Rectal smooth muscle tissue (tissue), 1 donor: ENCODE measurements at regions not wholly inside any gene's neighbourhood (a gene's known extent, or its start where the extent isn't known, plus 50 kb on each side); places are given as distances from the start of the nearest gene placed in this dataset.
"Not testable (repeated sequence)": the region's sequence is repeated elsewhere in the genome, so short reads cannot be mapped to it uniquely, and the experiment has no call there.

Experiments used
- H3K27ac ChIP-seq: one replicate; pipeline ENCODE4 v1.7.0; 2013; ENCODE audit warnings: low read depth, low read length, inconsistent platforms
- H3K27me3 ChIP-seq: one replicate; pipeline ENCODE4 v1.7.0; 2013; ENCODE audit warnings: low read length; ENCODE audit not compliant: control insufficient read depth, insufficient read depth
- H3K36me3 ChIP-seq: one replicate; pipeline ENCODE4 v1.7.0; 2013; ENCODE audit warnings: low read length; ENCODE audit not compliant: control insufficient read depth, insufficient read depth
- H3K4me1 ChIP-seq: one replicate; pipeline ENCODE4 v1.7.0; 2013; ENCODE audit warnings: low read length; ENCODE audit not compliant: control insufficient read depth, insufficient read depth
- H3K4me3 ChIP-seq: one replicate; pipeline ENCODE4 v1.7.0; 2013; ENCODE audit warnings: low read length
- H3K9ac ChIP-seq: one replicate; pipeline ENCODE4 v1.7.0; 2013; ENCODE audit warnings: low read length

DNA sequence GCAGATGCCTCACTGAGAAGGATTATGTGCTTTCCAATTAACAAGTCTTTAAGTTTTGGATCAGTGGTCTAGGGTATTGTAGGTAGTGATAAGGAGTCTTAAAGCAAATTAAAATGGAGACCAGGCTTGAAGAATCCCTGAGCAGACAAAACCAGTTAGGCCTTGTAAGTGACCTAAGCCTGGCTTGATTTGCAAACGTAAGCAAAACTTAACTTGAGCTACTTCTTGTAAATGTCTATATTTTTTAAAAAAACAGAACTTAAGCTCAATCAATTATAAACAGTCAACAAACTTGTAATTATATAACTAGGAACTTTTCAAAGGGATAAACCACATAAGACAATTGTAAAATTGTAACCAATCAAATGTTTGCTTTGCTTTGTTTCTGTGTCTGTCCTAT is 72.7 kb upstream of the NALF2 start:
- Histone ChIP-seq H3K27ac (no peak overlapping the region), H3K27me3 (no peaks in the 10 kb centered on the region), H3K36me3 (no peaks in the 10 kb centered on the region), H3K4me1 (no peaks in the 10 kb centered on the region), H3K4me3 (no peak overlapping the region), H3K9ac (no peak overlapping the region)

DNA sequence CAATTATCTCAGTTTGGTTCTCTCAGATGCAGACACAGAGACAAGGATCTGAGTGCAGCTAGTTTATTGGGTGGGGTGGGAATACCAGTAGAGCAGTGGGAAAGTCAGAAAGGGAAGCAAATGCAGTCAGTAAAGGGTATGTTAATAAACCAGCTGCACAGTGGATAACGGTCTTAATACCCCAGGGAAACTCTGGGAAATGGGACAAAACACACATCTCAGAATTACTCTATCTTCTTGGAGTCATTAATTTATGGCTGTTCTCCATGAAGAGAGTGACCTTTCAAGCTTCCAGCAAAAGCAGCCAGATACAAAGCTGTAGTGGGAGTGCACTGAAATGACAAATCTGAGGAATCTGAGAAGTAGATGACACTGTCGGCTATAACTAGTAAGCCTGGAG is 73.3 kb upstream of the NALF2 start:
- no peak overlapping the region for H3K27ac ChIP-seq
- no peaks in the 10 kb centered on the region for H3K27me3 ChIP-seq
- H3K9ac ChIP-seq = no peak overlapping the region
- H3K36me3 ChIP-seq = no peaks in the 10 kb centered on the region
- H3K4me3 ChIP-seq = no peak overlapping the region
- no peaks in the 10 kb centered on the region for H3K4me1 ChIP-seq

GRCh38 chrX:69429339-69430015 is 74.6 kb upstream of the NALF2 start:
- Histone ChIP-seq H3K27ac (no peak overlapping the region), H3K4me1 (no peaks in the 10 kb centered on the region), H3K36me3 (no peaks in the 10 kb centered on the region), H3K9ac (no peak overlapping the region), H3K27me3 (no peaks in the 10 kb centered on the region), H3K4me3 (no peak overlapping the region)

DNA sequence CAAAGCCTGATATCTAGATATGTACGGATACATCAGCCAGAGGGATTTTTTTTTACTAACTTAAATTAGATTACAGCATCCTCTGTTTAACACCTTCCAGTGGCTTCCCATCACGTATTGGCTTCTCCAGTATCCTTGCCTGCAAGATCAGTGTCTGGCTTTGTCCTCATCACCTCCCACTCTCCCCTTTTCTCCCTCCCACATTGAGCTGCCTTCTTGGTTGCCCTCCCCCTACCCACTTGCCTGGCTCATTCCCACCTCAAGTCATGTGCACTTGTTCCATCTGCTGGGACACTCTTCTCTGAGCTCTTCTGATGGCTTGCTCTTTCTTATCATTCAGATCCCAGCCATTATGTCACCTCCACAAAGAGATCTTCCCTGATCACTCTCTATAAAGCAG is 75.9 kb upstream of the NALF2 start:
- no peaks in the 10 kb centered on the region for H3K27me3 ChIP-seq
- H3K4me3 ChIP-seq = no peak overlapping the region
- no peaks in the 10 kb centered on the region for H3K36me3 ChIP-seq
- no peak overlapping the region for H3K27ac ChIP-seq
- H3K9ac ChIP-seq = no peak overlapping the region
- no peaks in the 10 kb centered on the region for H3K4me1 ChIP-seq

GRCh38 chrX:69424910-69425309 is 79.2 kb upstream of the NALF2 start:
- no peaks in the 10 kb centered on the region for H3K36me3 ChIP-seq
- H3K4me3 ChIP-seq = no peak overlapping the region

DNA sequence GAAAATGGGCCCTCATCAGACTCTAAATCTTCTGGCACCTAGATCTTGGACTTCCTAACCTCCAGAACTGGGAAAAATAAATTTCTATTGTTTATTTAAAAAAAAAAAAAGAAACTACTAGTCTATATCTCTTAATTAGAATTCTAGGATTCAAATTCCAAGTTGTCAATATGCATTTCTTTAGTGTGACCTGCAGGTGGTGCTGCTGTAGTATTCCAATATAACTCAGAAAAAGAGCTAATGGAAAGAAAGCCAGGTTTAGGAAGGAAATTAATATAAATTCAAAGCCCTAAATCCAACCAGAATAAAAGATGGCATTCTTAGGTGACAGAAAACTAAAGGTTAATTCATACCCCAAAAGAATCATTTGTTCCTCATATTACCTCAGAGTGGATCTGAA is 80.0 kb upstream of the NALF2 start:
- Histone ChIP-seq H3K27ac (no peak overlapping the region), H3K27me3 (no peaks in the 10 kb centered on the region), H3K36me3 (no peaks in the 10 kb centered on the region), H3K9ac (no peak overlapping the region), H3K4me3 (no peak overlapping the region), H3K4me1 (no peaks in the 10 kb centered on the region)

More at GRCh38 chrX:69424910-69425309, 79.2 kb upstream of the NALF2 start:
- no peaks in the 10 kb centered on the region for H3K27me3 ChIP-seq
- H3K27ac ChIP-seq = no peak overlapping the region
- H3K4me1 ChIP-seq = no peaks in the 10 kb centered on the region
- H3K9ac ChIP-seq = no peak overlapping the region

DNA sequence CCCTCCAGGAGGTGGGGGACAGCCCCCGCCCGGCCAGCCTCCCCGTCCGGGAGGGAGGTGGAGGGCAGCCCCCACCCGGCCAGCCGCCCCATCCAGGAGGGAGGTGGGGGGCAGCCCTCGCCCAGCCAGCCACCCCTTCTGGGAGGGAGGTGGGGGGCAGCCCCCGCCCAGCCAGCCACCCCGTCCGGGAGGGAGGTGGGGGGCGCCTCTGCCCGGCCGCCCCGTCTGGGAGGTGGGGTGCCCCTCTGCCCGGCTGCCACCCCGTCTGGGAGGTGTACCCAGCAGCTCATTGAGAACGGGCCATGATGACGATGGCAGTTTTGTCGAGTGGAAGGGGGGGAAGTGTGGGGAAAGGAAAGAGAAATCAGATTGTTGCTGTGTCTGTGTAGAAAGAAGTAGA is 81.9 kb upstream of the NALF2 start:
- H3K36me3 ChIP-seq, H3K27me3 ChIP-seq, H3K4me3 ChIP-seq, H3K9ac ChIP-seq, H3K27ac ChIP-seq, H3K4me1 ChIP-seq: not testable (repeated sequence)

DNA sequence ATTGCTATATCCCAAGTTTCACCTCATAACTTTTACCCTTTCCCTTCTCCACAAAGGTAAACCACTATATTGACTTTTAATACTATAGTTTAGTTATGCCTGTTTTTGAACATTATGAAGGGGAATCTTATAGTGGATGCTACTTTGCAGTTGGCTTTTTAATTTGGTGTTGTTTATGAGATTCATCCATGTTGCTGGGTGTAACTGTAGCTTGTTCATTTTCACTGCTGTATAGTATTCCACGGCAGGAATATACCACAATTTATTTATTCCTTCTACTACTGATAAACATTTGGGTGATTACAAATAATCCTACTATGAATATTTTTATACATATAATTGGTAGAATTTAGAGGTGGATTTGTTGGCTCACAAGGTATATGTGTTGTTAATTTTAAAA is 88.4 kb upstream of the NALF2 start:
- H3K27ac ChIP-seq = no peak overlapping the region
- H3K36me3 ChIP-seq = no peaks in the 10 kb centered on the region
- H3K4me1 ChIP-seq = no peaks in the 10 kb centered on the region
- H3K27me3 ChIP-seq = no peaks in the 10 kb centered on the region
- no peak overlapping the region for H3K9ac ChIP-seq
- H3K4me3 ChIP-seq = no peak overlapping the region

GRCh38 chrX:69412661-69413060 is 91.5 kb upstream of the NALF2 start:
- no peak overlapping the region for H3K4me3 ChIP-seq
- H3K9ac ChIP-seq = no peak overlapping the region
- no peaks in the 10 kb centered on the region for H3K36me3 ChIP-seq
- H3K27me3 ChIP-seq = no peaks in the 10 kb centered on the region
- no peaks in the 10 kb centered on the region for H3K4me1 ChIP-seq
- no peak overlapping the region for H3K27ac ChIP-seq

- no peaks in the 10 kb centered on the region for H3K27me3 ChIP-seq
- no peak overlapping the region for H3K4me3 ChIP-seq
- no peaks in the 10 kb centered on the region for H3K36me3 ChIP-seq
- H3K9ac ChIP-seq = no peak overlapping the region
- H3K4me1 ChIP-seq = no peaks in the 10 kb centered on the region
- H3K27ac ChIP-seq = no peak overlapping the region
Observed at GRCh38 chrX:69398881-69399280, 105.2 kb upstream of the NALF2 start.

DNA sequence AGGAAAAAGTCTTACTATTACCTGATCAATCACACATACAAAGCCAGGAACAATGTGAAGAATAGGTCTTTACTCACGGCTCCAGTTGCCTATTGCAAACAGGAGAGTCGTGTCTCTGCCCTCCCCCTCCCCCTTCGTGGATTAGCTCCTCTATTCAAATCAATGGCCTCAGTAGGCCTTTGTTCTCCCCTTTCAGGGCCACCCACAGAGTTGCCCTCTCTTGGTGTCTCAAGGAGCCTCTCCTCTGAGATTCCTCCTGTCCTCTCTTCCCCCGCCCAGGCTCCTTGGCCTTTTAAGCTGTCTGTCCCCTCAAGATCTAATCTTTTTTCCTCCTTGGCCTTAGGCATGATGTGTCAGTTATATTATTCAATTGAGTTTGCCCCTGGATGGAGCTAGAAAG is 107.2 kb upstream of the NALF2 start:
- Histone ChIP-seq H3K36me3 (no peaks in the 10 kb centered on the region), H3K27me3 (peaks cover under 1% of the 10 kb centered on the region), H3K4me1 (no peaks in the 10 kb centered on the region)

GRCh38 chrX:69395306-69395705 is 108.8 kb upstream of the NALF2 start:
- H3K4me1 ChIP-seq = no peaks in the 10 kb centered on the region
- H3K36me3 ChIP-seq = no peaks in the 10 kb centered on the region
- H3K9ac ChIP-seq = no peak overlapping the region
- H3K4me3 ChIP-seq = no peak overlapping the region
- peaks cover 4% of the 10 kb centered on the region for H3K27me3 ChIP-seq
- H3K27ac ChIP-seq = no peak overlapping the region

More for the DNA sequence above, 107.2 kb upstream of the NALF2 start:
- H3K27ac ChIP-seq = no peak overlapping the region
- H3K9ac ChIP-seq = no peak overlapping the region
- no peak overlapping the region for H3K4me3 ChIP-seq

- H3K36me3 ChIP-seq = no peaks in the 10 kb centered on the region
- no peak overlapping the region for H3K9ac ChIP-seq
- H3K4me3 ChIP-seq = no peak overlapping the region
- H3K4me1 ChIP-seq = no peaks in the 10 kb centered on the region
- H3K27ac ChIP-seq = no peak overlapping the region
- peaks cover 4% of the 10 kb centered on the region for H3K27me3 ChIP-seq
Observed at GRCh38 chrX:69389101-69389501, 115.0 kb upstream of the NALF2 start.
